Osteoblast (primary cell): ENCODE measurements at regions not wholly inside any gene's neighbourhood (a gene's known extent, or its start where the extent isn't known, plus 50 kb on each side); places are given as distances from the start of the nearest gene placed in this dataset.

Experiments used
- DNase-seq: peaks from one replicate; pipeline ENCODE4 v3.0.0; 2011; ENCODE audit warnings: low spot score, mixed read lengths; ENCODE audit not compliant: insufficient read length; ENCODE audit errors: missing footprints
- H2AFZ ChIP-seq: 2 replicates; pipeline ENCODE4 v1.6.0; 2011; ENCODE audit warnings: mild to moderate bottlenecking, low read length
- H3K27ac ChIP-seq: 2 replicates; pipeline ENCODE4 v1.5.1; 2011; ENCODE audit warnings: mild to moderate bottlenecking, low read depth, low read length, moderate library complexity
- H3K27me3 ChIP-seq: 2 replicates; pipeline ENCODE4 v1.6.0; 2012; ENCODE audit warnings: mild to moderate bottlenecking, control low read depth, inconsistent platforms, low read length, moderate library complexity; ENCODE audit not compliant: insufficient read depth
- H3K36me3 ChIP-seq: 2 replicates; pipeline ENCODE4 v1.5.1; 2011; ENCODE audit warnings: mild to moderate bottlenecking, low read length, control low read depth, moderate library complexity; ENCODE audit not compliant: insufficient read depth
- H3K4me1 ChIP-seq: 2 replicates; pipeline ENCODE4 v1.5.1; 2011; ENCODE audit warnings: mild to moderate bottlenecking, low read length, control low read depth, moderate library complexity; ENCODE audit not compliant: insufficient read depth
- H3K4me2 ChIP-seq: 2 replicates; pipeline ENCODE4 v1.6.0; 2011; ENCODE audit warnings: mild to moderate bottlenecking, low read length; ENCODE audit not compliant: insufficient read depth
- H3K4me3 ChIP-seq: fragments of 200-600 bp; sonication (generic); 3 replicates; pipeline ENCODE4 v1.5.1; 2012; ENCODE audit warnings: mild to moderate bottlenecking, low read length, inconsistent platforms; ENCODE audit not compliant: insufficient read depth
- H3K79me2 ChIP-seq: 2 replicates; pipeline ENCODE4 v1.6.0; 2012; ENCODE audit warnings: mild to moderate bottlenecking, low read length, control low read depth, inconsistent platforms; ENCODE audit not compliant: insufficient read depth
- H3K9me3 ChIP-seq: 2 replicates; pipeline ENCODE4 v1.5.1; 2011; ENCODE audit warnings: low read depth, low read length, control low read depth
- H4K20me1 ChIP-seq: 2 replicates; pipeline ENCODE4 v1.6.0; 2012; ENCODE audit warnings: mild to moderate bottlenecking, low read length, control low read depth; ENCODE audit not compliant: insufficient read depth
- TF ChIP-seq, protein P1 (sequence below): IDR thresholded peaks from 2 replicates; pipeline ENCODE4 v1.5.1; 2011; ENCODE audit warnings: mild to moderate bottlenecking, low read depth, low read length, moderate library complexity; ENCODE audit errors: extremely low read depth

DNA sequence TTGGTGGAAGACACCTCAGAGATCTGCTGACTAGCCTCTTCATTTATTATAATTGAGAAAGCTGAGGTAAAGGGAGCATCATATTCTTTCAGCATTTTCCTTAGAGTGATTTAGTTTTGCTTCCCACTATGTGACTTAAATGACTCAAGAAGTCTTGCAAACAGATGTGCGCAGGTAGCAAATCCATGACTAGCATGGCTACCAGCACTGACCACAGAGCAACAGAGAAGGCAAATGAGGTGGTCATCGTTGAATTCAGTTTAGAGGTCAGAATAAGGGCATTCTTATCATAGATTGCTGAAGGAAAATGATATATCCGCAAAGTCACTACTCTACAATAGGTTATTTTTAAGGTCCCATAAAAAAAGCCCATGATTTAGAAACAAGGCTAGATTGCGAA is 162.2 kb downstream of the PIK3R1 start:
- no peak overlapping the region for H3K4me3 ChIP-seq
- DNase-seq, result no peak
- TF ChIP-seq, protein P1, sequence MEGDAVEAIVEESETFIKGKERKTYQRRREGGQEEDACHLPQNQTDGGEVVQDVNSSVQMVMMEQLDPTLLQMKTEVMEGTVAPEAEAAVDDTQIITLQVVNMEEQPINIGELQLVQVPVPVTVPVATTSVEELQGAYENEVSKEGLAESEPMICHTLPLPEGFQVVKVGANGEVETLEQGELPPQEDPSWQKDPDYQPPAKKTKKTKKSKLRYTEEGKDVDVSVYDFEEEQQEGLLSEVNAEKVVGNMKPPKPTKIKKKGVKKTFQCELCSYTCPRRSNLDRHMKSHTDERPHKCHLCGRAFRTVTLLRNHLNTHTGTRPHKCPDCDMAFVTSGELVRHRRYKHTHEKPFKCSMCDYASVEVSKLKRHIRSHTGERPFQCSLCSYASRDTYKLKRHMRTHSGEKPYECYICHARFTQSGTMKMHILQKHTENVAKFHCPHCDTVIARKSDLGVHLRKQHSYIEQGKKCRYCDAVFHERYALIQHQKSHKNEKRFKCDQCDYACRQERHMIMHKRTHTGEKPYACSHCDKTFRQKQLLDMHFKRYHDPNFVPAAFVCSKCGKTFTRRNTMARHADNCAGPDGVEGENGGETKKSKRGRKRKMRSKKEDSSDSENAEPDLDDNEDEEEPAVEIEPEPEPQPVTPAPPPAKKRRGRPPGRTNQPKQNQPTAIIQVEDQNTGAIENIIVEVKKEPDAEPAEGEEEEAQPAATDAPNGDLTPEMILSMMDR, result no peak
- H3K36me3 ChIP-seq, result no peaks in the 10 kb centered on the region
- no peaks in the 10 kb centered on the region for H4K20me1 ChIP-seq
- no peaks in the 10 kb centered on the region for H3K27me3 ChIP-seq
- no peak overlapping the region for H3K4me2 ChIP-seq
- no peaks in the 10 kb centered on the region for H3K79me2 ChIP-seq
- H3K4me1 ChIP-seq, result peaks cover 12% of the 10 kb centered on the region
- no peaks in the 10 kb centered on the region for H3K9me3 ChIP-seq
- H2AFZ ChIP-seq, result no peak overlapping the region
- H3K27ac ChIP-seq, result no peak overlapping the region

DNA sequence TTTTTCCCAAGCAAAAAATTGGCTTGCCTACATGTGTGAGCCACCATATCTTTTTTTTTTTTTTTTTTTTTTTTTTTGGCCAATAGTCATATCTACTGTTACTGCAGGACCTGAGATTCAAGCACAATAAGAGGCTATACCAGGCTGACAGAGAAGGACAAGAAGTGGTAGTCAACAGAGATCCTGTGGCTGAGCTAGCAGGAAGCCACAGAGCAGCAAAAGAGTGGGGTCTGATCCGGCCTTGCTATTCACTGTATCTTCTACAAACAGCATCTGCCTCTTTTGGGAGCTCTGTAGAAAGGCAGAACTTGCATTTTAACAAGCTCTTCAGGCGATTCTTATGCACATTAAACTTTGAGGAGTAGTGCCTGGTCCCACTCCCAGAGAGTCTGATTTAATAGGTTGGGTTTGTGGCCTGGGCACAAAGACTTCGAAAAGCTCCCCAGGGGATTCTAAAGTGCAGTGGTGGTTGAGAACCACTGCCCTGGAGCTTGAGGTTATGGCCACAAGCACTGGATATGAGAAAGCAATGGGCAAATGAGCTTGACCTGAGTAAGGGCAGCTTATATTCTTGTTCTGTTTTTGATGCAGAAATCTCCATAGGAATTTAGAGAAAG is 162.8 kb downstream of the PIK3R1 start:
- H3K4me2 ChIP-seq, result no peak overlapping the region
- H3K4me1 ChIP-seq, result peaks cover 12% of the 10 kb centered on the region
- H3K27me3 ChIP-seq, result no peaks in the 10 kb centered on the region
- no peak overlapping the region for H3K4me3 ChIP-seq
- H3K36me3 ChIP-seq, result no peaks in the 10 kb centered on the region
- TF ChIP-seq, protein P1, result no peak
- no peak for DNase-seq
- H3K27ac ChIP-seq, result no peak overlapping the region
- no peak overlapping the region for H2AFZ ChIP-seq
- no peaks in the 10 kb centered on the region for H3K9me3 ChIP-seq
- H4K20me1 ChIP-seq, result no peaks in the 10 kb centered on the region
- no peaks in the 10 kb centered on the region for H3K79me2 ChIP-seq

DNA sequence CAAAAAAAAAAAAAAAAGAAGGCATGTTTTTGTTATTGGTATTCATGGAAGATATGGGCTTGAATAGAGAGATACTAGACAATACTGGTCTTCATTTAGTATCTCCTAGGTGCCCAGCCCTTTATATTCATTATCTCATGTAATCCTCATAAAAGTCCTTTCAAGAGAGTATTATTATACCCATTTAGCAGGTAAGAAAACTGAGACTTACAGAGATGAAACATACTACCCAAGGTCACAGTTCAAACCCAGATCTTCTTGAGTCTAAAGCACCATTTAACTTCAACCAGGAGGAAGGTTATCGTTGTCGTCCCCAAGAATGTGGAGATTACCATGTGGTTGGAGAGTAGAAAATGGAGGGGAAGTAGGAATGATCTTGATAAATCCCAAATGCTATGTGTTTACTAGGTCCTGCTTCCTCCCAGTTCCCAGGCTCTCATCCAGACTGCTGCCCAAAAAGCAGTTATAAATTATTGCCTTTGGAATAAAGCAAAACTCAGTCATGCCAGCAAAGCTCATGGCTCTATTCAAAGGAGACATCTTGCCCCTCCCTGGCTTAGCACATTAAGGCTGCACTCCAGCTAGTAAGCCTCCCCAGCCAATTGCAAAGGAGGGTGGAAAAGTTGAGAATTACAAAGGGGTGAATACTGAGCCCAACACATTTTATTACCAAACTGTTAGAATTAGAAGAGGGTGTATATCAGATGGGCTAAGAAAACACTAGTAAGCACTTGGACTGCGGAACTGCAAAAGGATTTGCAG is 163.9 kb downstream of the PIK3R1 start:
- no peak overlapping the region for H2AFZ ChIP-seq
- H3K9me3 ChIP-seq, result no peaks in the 10 kb centered on the region
- no peaks in the 10 kb centered on the region for H3K27me3 ChIP-seq
- H3K27ac ChIP-seq, result no peak overlapping the region
- TF ChIP-seq, protein P1, result no peak
- H3K36me3 ChIP-seq, result no peaks in the 10 kb centered on the region
- no peaks in the 10 kb centered on the region for H4K20me1 ChIP-seq
- no peaks in the 10 kb centered on the region for H3K79me2 ChIP-seq
- H3K4me1 ChIP-seq, result peaks cover 12% of the 10 kb centered on the region
- no peak overlapping the region for H3K4me3 ChIP-seq
- H3K4me2 ChIP-seq, result no peak overlapping the region
- DNase-seq, result no peak

DNA sequence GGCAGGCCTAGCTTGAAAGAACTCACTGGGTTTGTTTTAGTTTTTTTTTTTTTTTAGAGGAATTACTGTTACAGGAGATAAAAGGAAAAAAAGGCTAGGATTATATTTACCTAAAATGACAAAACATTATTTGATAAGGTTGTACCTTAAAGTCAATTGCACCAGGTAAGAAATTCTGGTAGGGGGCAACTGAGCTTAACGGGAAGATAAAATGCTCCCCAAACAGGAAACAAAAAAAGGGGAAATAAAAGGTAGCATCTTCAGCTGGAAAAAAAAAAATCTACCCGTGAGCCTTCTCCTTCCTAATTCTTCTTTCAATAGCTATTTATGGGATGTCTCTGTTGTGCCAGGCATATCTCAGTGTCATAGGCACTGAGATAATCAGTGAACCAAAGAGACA is 164.5 kb downstream of the PIK3R1 start:
- H3K36me3 ChIP-seq, result no peaks in the 10 kb centered on the region
- no peak overlapping the region for H3K4me2 ChIP-seq
- TF ChIP-seq, protein P1, result no peak
- no peak overlapping the region for H2AFZ ChIP-seq
- H3K79me2 ChIP-seq, result no peaks in the 10 kb centered on the region
- DNase-seq, result no peak
- H3K27ac ChIP-seq, result no peak overlapping the region
- H3K9me3 ChIP-seq, result no peaks in the 10 kb centered on the region
- no peak overlapping the region for H3K4me3 ChIP-seq
- H3K27me3 ChIP-seq, result no peaks in the 10 kb centered on the region
- no peaks in the 10 kb centered on the region for H4K20me1 ChIP-seq
- peaks cover 6% of the 10 kb centered on the region for H3K4me1 ChIP-seq
